ENCODE measurements at regions not wholly inside any gene's neighbourhood (a gene's known extent, or its start where the extent isn't known, plus 50 kb on each side); places are given as distances from the start of the nearest gene placed in this dataset.

DNA sequence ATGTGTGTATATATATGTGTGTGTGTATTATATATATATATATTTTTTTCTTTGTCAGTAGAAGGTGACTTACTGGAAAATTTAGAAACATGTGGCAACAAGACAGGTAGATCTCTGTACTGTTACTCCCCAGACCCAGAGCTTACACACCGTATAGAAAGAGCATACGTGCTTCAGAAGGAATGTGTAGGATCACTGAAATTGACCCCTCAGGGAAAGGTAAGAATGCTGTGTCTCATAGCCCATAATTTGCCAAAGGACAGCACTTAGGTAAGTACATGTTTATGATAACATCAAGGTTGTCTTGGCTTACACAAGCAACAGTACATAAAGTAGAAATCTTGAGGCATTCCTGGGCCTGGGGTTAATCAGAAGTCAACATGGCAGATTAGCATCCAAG, 54.2 kb upstream of the PDE3B start:
- TF ChIP-seq POLR2AphosphoS5 (IDR thresholded peaks at IDR 0.05; ENCODE audit: low read depth, low read length) (no peak), TAF1 (IDR thresholded peaks at IDR 0.05; ENCODE audit: borderline replicate concordance, insufficient read depth, low read length) (no peak)
- TF ChIP-seq, protein P1, sequence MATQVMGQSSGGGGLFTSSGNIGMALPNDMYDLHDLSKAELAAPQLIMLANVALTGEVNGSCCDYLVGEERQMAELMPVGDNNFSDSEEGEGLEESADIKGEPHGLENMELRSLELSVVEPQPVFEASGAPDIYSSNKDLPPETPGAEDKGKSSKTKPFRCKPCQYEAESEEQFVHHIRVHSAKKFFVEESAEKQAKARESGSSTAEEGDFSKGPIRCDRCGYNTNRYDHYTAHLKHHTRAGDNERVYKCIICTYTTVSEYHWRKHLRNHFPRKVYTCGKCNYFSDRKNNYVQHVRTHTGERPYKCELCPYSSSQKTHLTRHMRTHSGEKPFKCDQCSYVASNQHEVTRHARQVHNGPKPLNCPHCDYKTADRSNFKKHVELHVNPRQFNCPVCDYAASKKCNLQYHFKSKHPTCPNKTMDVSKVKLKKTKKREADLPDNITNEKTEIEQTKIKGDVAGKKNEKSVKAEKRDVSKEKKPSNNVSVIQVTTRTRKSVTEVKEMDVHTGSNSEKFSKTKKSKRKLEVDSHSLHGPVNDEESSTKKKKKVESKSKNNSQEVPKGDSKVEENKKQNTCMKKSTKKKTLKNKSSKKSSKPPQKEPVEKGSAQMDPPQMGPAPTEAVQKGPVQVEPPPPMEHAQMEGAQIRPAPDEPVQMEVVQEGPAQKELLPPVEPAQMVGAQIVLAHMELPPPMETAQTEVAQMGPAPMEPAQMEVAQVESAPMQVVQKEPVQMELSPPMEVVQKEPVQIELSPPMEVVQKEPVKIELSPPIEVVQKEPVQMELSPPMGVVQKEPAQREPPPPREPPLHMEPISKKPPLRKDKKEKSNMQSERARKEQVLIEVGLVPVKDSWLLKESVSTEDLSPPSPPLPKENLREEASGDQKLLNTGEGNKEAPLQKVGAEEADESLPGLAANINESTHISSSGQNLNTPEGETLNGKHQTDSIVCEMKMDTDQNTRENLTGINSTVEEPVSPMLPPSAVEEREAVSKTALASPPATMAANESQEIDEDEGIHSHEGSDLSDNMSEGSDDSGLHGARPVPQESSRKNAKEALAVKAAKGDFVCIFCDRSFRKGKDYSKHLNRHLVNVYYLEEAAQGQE (IDR thresholded peaks at IDR 0.05; ENCODE audit: insufficient read depth in 1 of 2, low read depth in 2 of 2, low read length in 2 of 2): no peak

Data from PFSK-1 (cell line).